Lower leg skin (tissue), 3 donors: ENCODE measurements at regions not wholly inside any gene's neighbourhood (a gene's known extent, or its start where the extent isn't known, plus 50 kb on each side); places are given as distances from the start of the nearest gene placed in this dataset.

ENCODE experiments used
- CTCF ChIP-seq, 3 donors: fragments of 450-650 bp; IDR thresholded peaks; one replicate each; pipeline ENCODE4 v1.5.1; 2016; ENCODE audit warnings: antibody characterized with exemption in 3 of 3, mild to moderate bottlenecking in 3 of 3, moderate library complexity in 2 of 3
- POLR2A ChIP-seq, 2 donors: fragments of 450-650 bp; IDR thresholded peaks; one replicate each; pipeline ENCODE4 v1.6.1; 2016 to 2017; ENCODE audit warnings: antibody characterized with exemption in 2 of 2, mild to moderate bottlenecking in 1 of 2, moderate library complexity in 1 of 2

- TF ChIP-seq CTCF (IDR thresholded peaks at IDR 0.05) (no peak), POLR2A (IDR thresholded peaks at IDR 0.05) (no peak)
Observed at GRCh38 chr12:40525054-40525453, 167.2 kb upstream of the CNTN1 start.
